OCI-LY7 (cell line): ENCODE measurements at regions not wholly inside any gene's neighbourhood (a gene's known extent, or its start where the extent isn't known, plus 50 kb on each side); places are given as distances from the start of the nearest gene placed in this dataset.

Source experiments
- CTCF ChIP-seq: fragments of 200-600 bp; sonication (generic); conservative IDR thresholded peaks from 2 replicates; pipeline ENCODE4 v1.5.1; 2014; ENCODE audit warnings: mild to moderate bottlenecking, antibody characterized with exemption, low read length, moderate library complexity, mixed read lengths
- EZH2phosphoT487 ChIP-seq: fragments of 200-600 bp; sonication (generic); IDR thresholded peaks from 2 replicates; pipeline ENCODE4 v1.6.1; 2018; ENCODE audit warnings: low read depth, borderline replicate concordance, mild to moderate bottlenecking, mixed run types, antibody characterized with exemption, low read length, moderate library complexity, mixed read lengths

- TF ChIP-seq CTCF (no peak), EZH2phosphoT487 (no peak)
Observed at GRCh38 chr16:60655514-60656153, 1380.6 kb downstream of the CDH8 start.
